HepG2 (cell line): ENCODE measurements at regions not wholly inside any gene's neighbourhood (a gene's known extent, or its start where the extent isn't known, plus 50 kb on each side); places are given as distances from the start of the nearest gene placed in this dataset.

ENCODE experiments used
- ATAC-seq: fragments of 200-7000 bp; cut with Tn5 transposase; 3 replicates; pipeline ENCODE4 v1.9.1; 2020; ENCODE audit warnings: mild to moderate bottlenecking, moderate library complexity
- BruUV-seq: library from RNA; stranded (reverse); fragments of 400-500 nt; replicated peaks from 2 replicates; lab custom pipeline; 2021; lab: Mats Ljungman, UMichigan
- CTCF ChIA-PET: fragments of 300-600 bp; formaldehyde crosslinking; extraction: SDS; loops from one replicate; lab custom pipeline; 2021; ENCODE audit warnings: low total read pairs, inconsistent platforms, low intra/inter-chr PET ratio; lab: Yijun Ruan, JAX
- POLR2A ChIA-PET: fragments of 350-600 bp; sonication (Branson Sonifier 250); formaldehyde crosslinking; loops from one replicate; lab custom pipeline; 2020; ENCODE audit warnings: antibody characterized with exemption, inconsistent platforms; lab: Yijun Ruan, JAX
- DNase-seq: peaks from one replicate; pipeline ENCODE4 v3.0.0-alpha.2; 2015; ENCODE audit warnings: low spot score
- FAIRE-seq: peaks from 3 replicates; lab custom pipeline; 2011; peaks lifted over from hg19 to GRCh38; lab: Jason Lieb, UNC
- H2AFZ ChIP-seq: one replicate; pipeline ENCODE4 v1.6.1; 2011; ENCODE audit warnings: low read length, inconsistent platforms
- H3K27ac ChIP-seq: fragments of 300-600 bp; 3 replicates; pipeline ENCODE4 v1.8.0; 2011; ENCODE audit warnings: mixed run types, mild to moderate bottlenecking, mixed read lengths, low read length, inconsistent platforms; ENCODE audit not compliant: insufficient read depth; ENCODE audit errors: extremely low read length
- H3K27me3 ChIP-seq, 2 experiments: fragments of 200-600 bp in 1 of 2; 2 replicates in 1 of 2; 3 replicates in 1 of 2; pipeline versions ENCODE4 v1.6.0 to v1.8.0; 2011; ENCODE audit warnings: low read length in 2 of 2, mild to moderate bottlenecking in 2 of 2, moderate library complexity in 2 of 2, inconsistent platforms in 1 of 2; ENCODE audit not compliant: insufficient read depth in 2 of 2, control insufficient read depth in 1 of 2
- H3K36me3 ChIP-seq, 2 experiments: fragments of 200-600 bp in 1 of 2; replicated peaks in 1 of 2; 2 replicates in 1 of 2; 3 replicates in 1 of 2; pipeline versions ENCODE4 v1.5.1 to v1.8.0; 2011; ENCODE audit warnings: low read length in 2 of 2, inconsistent platforms in 1 of 2; ENCODE audit not compliant: insufficient read depth in 2 of 2, control insufficient read depth in 1 of 2
- H3K4me1 ChIP-seq: 2 replicates; pipeline ENCODE4 v1.5.1; 2012; ENCODE audit warnings: low read length, inconsistent platforms; ENCODE audit not compliant: insufficient read depth
- H3K4me2 ChIP-seq: 2 replicates; pipeline ENCODE4 v1.6.0; 2011; ENCODE audit warnings: low read depth, low read length, inconsistent platforms
- H3K4me3 ChIP-seq, 3 experiments: fragments of 200-600 bp in 1 of 3; sonication (generic), shearing (Covaris generic) in 1 of 3; replicated peaks in 1 of 3; 2 replicates each; pipeline ENCODE4 v1.5.1; 2011 to 2016; ENCODE audit warnings: low read length in 3 of 3, inconsistent platforms in 2 of 3, low read depth in 2 of 3, mild to moderate bottlenecking in 2 of 3, control low read depth in 1 of 3, mixed read lengths in 1 of 3; ENCODE audit not compliant: insufficient read depth in 1 of 3
- H3K79me2 ChIP-seq: one replicate; pipeline ENCODE4 v1.6.1; 2011; ENCODE audit warnings: low read length, inconsistent platforms; ENCODE audit not compliant: insufficient read depth
- H3K9ac ChIP-seq: 2 replicates; pipeline ENCODE4 v1.6.0; 2011; ENCODE audit warnings: mild to moderate bottlenecking, low read depth, low read length, inconsistent platforms; ENCODE audit not compliant: insufficient read depth
- H3K9me3 ChIP-seq: 2 replicates; pipeline ENCODE4 v1.5.1; 2012; ENCODE audit warnings: mild to moderate bottlenecking, low read length
- H4K20me1 ChIP-seq: 2 replicates; pipeline ENCODE4 v1.6.0; 2011; ENCODE audit warnings: inconsistent platforms, mild to moderate bottlenecking, low read length, moderate library complexity; ENCODE audit not compliant: insufficient read depth
- PHF20 ChIP-seq: sonication (generic); formaldehyde crosslinking; IDR thresholded peaks from 2 replicates; pipeline ENCODE4 v1.5.0; 2020; ENCODE audit warnings: mild to moderate bottlenecking, missing genetic modification reagents
- SOX5 ChIP-seq: IDR thresholded peaks from 2 replicates; pipeline ENCODE4 v1.6.1; 2016; ENCODE audit warnings: borderline replicate concordance
- TARDBP ChIP-seq: sonication (generic); formaldehyde crosslinking; IDR thresholded peaks from 2 replicates; pipeline ENCODE4 v1.8.0; 2022; ENCODE audit warnings: mild to moderate bottlenecking, missing genetic modification reagents
- ZNF713 ChIP-seq: sonication (generic); formaldehyde crosslinking; IDR thresholded peaks from 2 replicates; pipeline ENCODE4 v1.4.0; 2020; ENCODE audit warnings: mild to moderate bottlenecking, missing genetic modification reagents
- WGBS: methylation state at CpG from one replicate; pipeline ENCODE4 v1.1.6; 2017; ENCODE audit warnings: low lambda C conversion rate; 5-methylcytosine and 5-hydroxymethylcytosine counted together
- in situ Hi-C: cut with HindIII; loops from 2 replicates; pipeline ENCODE4 v1.10.0; 2017; ENCODE audit warnings: low pct_unique_long_range_greater_than_20kb; ENCODE audit not compliant: extremely low pct_ligation_motif_present
- intact Hi-C: fragments of 100-400 bp; cut with micrococcal nuclease; formaldehyde crosslinking; loops from one replicate; pipeline ENCODE4 v1.10.0; 2022; ENCODE audit not compliant: unreplicated experiment
- small RNA-seq, 3 experiments: library from RNA; depleted of rRNA; stranded (forward); fragments of <200 nt; gene quantifications; one replicate each; pipeline ENCODE3, GENCODE V24; 2012; ENCODE audit warnings: low read depth in 2 of 3, low replicate concordance in 1 of 3; ENCODE audit not compliant: insufficient read length in 3 of 3, insufficient read depth in 2 of 3
- TF ChIP-seq, protein P1 (sequence below): sonication (generic); formaldehyde crosslinking; IDR thresholded peaks from 2 replicates; pipeline ENCODE4 v1.5.0; 2020; ENCODE audit warnings: missing genetic modification reagents
- TF ChIP-seq, protein P2 (sequence below): sonication (generic); formaldehyde crosslinking; IDR thresholded peaks from 2 replicates; pipeline ENCODE4 v1.5.1; 2020; ENCODE audit warnings: missing genetic modification reagents, mild to moderate bottlenecking, borderline replicate concordance
- TF ChIP-seq, protein P3 (sequence below): IDR thresholded peaks from 2 replicates; pipeline ENCODE4 v1.6.1; 2016

GRCh38 chr7:24233386-24233785, 50.6 kb upstream of the NPY start:
- ATAC-seq, result no peak
- CTCF ChIA-PET, result no interaction called here
- Histone ChIP-seq H3K27me3 (no peaks in the 10 kb centered on the region; a peak in 1 of 5 replicates), H3K36me3 (no peaks in the 10 kb centered on the region), H3K27ac (no peak overlapping the region), H3K4me2 (no peak overlapping the region), H3K4me1 (no peaks in the 10 kb centered on the region), H4K20me1 (no peaks in the 10 kb centered on the region), H3K9me3 (no peaks in the 10 kb centered on the region), H2AFZ (no peak overlapping the region)
- in situ Hi-C loops, result no loop called here
- POLR2A ChIA-PET, result no interaction called here
- no peak for DNase-seq
- 25% methylated on average over 2 of the region's 2 CpGs for WGBS
- BruUV-seq, result no TSS peak
- no peak for FAIRE-seq
- TF ChIP-seq, protein P1, sequence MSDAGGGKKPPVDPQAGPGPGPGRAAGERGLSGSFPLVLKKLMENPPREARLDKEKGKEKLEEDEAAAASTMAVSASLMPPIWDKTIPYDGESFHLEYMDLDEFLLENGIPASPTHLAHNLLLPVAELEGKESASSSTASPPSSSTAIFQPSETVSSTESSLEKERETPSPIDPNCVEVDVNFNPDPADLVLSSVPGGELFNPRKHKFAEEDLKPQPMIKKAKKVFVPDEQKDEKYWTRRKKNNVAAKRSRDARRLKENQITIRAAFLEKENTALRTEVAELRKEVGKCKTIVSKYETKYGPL (CRISPR knock-in tag), result no peak
- TF ChIP-seq, protein P2, sequence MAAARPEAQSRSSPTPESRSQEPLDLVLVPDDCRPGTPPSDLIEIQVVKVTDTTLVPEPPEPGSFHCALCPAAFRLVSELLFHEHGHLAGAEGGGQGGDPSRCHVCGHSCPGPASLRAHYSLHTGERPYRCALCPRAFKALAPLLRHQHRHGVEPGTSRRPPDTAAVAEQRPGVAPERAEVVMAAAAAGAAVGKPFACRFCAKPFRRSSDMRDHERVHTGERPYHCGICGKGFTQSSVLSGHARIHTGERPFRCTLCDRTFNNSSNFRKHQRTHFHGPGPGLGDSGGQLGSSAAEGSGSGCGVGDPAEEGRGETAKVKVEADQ (CRISPR knock-in tag), result no peak
- TF ChIP-seq TARDBP (CRISPR knock-in tag) (no peak), PHF20 (CRISPR knock-in tag) (no peak), SOX5 (no peak), ZNF713 (CRISPR knock-in tag) (no peak)
- TF ChIP-seq, protein P3, sequence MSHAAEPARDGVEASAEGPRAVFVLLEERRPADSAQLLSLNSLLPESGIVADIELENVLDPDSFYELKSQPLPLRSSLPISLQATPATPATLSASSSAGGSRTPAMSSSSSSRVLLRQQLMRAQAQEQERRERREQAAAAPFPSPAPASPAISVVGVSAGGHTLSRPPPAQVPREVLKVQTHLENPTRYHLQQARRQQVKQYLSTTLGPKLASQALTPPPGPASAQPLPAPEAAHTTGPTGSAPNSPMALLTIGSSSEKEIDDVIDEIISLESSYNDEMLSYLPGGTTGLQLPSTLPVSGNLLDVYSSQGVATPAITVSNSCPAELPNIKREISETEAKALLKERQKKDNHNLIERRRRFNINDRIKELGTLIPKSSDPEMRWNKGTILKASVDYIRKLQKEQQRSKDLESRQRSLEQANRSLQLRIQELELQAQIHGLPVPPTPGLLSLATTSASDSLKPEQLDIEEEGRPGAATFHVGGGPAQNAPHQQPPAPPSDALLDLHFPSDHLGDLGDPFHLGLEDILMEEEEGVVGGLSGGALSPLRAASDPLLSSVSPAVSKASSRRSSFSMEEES (CRISPR knock-in tag), result no peak
- TF ChIP-seq, all 625 proteins: peak for 0
- intact Hi-C loops, result no loop called here
- Histone ChIP-seq H3K4me3 (no peak overlapping the region), H3K9ac (no peak overlapping the region), H3K79me2 (no peaks in the 10 kb centered on the region)

Small RNA genes in the stretch of these regions (small RNA-seq; reads per million reads assigned to genes)
- gene RNA5SP228, result 0 reads per million in 3 experiments
